ENCODE measurements at regions not wholly inside any gene's neighbourhood (a gene's known extent, or its start where the extent isn't known, plus 50 kb on each side); places are given as distances from the start of the nearest gene placed in this dataset.
"Not testable (repeated sequence)": the region's sequence is repeated elsewhere in the genome, so short reads cannot be mapped to it uniquely, and the experiment has no call there.

DNA sequence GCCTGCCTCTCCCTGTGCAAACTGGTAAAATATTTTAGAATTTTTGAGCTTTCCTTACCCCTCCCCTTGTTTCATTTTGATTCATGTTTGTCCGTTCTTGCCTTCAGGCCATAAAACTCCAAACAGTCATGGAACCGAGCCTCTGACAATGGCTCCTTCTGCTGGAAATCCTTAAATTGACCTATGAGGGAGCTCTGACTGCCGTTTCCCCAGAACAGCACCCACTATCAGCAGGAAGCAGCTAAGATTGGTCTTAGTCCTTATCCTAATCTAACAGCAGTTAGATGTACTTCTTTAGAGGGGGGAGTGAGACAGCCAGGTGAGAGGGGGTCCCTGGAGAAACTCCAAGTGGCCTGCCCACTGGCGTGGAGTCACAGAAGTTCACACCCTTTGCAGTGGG is 106.7 kb downstream of the FAM174A start:
- DNase-seq: no peak

DNA sequence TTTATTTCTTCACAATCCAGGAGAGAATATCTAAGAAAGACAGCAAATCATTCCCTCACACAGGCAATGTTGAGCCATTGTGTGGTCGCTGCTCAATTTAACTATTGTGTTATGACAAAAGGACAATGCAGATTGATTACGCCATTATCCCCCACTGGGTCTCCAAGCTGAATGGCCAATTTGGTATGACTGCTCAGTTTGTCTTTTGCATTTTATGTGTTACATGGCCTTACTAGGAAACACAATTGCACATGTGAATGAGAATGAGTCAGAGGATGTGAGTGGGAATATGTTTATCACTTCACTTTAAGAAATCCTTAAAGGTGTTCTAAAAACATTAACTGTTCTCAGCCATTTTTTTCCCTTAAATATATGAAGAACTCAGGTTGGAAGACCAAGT is 108.3 kb downstream of the FAM174A start:
- no peak for DNase-seq

DNA sequence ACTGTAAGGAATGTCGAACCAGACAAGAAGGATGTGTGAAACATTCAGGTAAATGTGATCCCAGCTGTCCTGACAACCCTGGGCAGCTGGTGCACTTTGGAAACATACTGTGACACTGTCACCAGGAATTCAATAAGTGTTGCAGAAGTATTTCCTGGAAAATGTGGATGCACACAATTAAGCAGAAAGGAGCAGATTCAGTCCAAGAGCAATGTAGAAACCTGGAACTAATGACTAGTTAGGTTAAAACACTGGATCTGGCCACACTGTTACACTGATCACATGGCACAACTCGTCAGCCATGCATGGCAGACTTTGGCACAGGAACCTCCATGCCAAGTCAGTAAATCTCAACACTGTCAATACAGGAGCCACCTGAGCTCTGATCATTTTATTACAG is 109.0 kb downstream of the FAM174A start:
- peak; percentile 17 for DNase-seq

GRCh38 chr5:100644776-100645175 is 109.6 kb downstream of the FAM174A start:
- DNase-seq: no peak

GRCh38 chr5:100646011-100646410 is 110.8 kb downstream of the FAM174A start:
- no peak for DNase-seq

GRCh38 chr5:100646691-100647090 is 111.5 kb downstream of the FAM174A start:
- no peak for DNase-seq

- peak; percentile 86 for DNase-seq
Measured at GRCh38 chr5:100647461-100648230, 112.5 kb downstream of the FAM174A start.

DNA sequence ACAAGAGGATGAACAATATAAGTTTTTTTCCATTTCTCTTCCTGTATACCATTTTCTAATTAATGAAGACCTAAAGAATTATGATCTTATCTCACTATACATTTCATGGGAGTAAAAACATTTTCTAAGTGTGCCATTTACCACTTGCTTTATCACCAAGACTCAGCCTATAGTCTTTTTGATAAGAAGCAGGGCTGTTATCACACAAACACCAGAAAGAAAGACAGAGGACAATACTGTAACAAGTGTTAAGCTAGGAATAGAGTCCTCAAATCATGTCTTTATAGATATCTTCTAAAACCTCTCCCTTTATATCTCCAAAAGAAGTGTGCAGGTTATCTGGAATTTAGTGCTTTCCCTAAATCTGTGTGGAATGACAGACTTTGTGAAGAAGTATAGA is 119.7 kb downstream of the FAM174A start:
- DNase-seq: no peak

DNA sequence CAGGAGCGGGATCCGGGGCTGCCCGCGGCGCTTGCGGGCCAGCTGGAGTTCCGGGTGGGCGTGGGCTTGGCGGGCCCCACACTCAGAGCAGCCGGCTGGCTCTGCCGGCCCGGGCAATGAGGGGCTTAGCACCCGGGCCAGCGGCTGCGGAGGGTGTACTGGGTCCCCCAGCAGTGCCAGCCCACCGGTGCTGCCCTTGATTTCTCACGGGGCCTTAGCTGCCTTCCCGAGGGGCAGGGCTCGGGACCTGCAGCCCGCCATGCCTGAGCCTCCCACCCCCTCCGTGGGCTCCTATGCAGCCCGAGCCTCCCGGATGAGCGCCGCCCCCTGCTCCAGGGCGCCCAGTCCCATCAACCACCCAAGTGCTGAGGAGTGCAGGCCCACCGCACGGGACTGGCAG is 121.6 kb downstream of the FAM174A start:
- not testable (repeated sequence) for DNase-seq

DNA sequence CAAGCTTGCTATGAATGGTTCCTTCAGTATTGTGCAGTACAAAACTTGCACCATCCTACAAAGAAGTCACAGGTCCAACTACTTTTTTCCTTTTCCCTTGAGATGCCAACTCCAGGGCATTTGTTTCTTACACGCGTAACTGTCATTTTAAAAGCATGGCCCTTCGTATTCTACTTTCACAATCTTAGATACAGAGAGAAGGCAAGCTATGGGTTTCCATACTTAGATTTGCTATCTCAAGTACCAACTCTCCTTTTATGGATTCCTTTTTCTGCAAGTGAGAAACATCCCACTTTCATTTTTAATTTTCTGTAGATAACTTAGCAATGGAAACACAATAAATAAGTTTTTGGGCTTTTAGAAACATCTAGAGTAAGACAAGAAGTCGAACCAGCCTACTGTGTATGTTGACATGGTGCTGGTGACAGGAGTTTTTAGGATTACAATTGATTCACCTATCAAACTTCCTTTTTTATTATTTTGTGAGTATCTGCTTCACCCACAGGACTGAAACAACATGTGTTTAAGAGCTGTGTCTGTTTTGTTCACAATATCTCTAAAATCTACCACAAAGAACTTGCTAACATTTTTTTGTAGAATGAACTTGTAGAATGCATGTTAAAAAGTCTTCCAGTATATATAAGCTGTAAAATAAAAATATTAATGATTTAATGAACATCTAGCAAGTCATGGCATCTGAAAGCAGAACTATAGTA is 124.1 kb downstream of the FAM174A start:
- no peak for DNase-seq

- DNase-seq: no peak
Measured at GRCh38 chr5:100664140-100664539, 129.0 kb downstream of the FAM174A start.

DNA sequence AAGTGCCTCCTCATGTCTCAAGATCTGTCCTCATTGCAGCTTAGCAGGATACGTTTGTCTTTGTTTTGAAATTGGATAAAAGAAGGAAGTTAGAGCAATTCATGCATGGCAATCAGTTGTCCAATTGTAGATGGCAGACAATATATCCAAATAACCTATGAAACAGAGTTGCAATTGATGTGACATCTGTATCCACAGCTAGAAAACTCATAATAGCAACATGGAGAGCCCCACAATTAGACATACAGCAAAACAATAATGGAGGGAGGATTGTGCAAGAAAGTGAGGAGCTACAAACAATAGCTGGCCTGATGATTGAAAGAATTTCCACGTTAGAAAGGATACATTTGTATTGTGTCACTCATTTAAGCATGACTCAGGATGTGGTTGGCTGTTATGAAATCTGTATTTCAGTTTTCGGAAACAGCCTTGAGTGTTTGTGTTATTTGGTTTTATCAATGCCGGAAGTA is 132.0 kb downstream of the FAM174A start:
- DNase-seq: no peak

GRCh38 chr5:100668511-100668910 is 133.3 kb downstream of the FAM174A start:
- no peak for DNase-seq

DNA sequence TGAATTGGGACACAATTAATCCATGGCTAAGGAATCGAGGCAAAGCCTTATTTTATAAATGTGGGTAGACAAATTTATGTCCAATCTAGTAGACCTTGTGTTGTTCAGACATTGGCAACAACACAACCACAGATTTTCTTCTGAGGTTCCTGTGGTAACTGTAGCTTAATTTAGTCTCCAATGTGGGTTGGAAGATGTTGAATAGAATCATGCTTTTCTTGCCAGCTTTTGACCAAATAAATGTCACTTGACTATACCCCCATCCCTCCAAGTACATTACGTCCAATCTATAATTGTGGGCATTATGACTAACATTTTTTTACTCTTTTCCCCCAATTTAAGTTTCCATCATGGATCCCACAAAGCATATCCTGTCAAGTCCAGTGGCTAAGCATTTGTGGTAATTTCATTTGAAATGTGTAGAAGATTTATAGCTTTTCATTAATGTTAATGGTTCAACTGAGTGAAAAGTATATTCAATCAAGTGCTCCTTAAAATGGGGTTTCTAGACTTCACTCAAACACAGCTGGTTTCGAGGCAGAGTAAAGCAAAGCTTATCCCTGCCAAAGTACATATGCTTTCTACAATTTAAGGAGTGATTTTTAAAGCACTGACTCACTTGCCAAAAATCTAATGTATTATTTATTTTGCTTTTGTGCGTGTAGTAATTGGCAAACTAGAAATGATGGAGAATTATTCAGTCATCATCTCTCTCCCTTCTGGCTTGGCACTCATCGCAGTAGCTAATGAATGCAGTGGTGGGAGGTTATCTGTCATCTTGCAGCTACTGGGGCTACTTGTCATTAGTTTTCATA is 141.8 kb downstream of the FAM174A start:
- DNase-seq: peak; percentile 18

DNA sequence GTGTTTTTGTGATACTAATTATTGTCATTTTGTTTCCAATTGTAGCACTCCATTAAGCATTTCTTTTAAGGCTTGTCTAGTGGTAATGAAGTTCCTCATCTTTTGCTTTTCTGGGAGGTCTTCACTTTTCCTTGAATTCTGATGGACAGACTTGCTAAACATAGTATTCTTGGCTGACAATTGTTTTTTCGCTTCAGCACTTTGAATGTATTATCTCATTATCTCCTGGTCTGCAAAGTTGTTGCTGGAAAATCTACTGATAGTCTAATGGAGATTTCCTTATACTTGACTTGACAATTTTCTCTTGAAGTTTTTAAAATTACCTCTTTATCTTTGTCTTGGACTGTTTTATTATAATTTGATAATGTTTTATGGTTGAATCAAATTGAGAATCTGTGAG is 147.5 kb downstream of the FAM174A start:
- DNase-seq: no peak

- DNase-seq: no peak
Measured at GRCh38 chr5:100683881-100684280, 148.7 kb downstream of the FAM174A start.

DNA sequence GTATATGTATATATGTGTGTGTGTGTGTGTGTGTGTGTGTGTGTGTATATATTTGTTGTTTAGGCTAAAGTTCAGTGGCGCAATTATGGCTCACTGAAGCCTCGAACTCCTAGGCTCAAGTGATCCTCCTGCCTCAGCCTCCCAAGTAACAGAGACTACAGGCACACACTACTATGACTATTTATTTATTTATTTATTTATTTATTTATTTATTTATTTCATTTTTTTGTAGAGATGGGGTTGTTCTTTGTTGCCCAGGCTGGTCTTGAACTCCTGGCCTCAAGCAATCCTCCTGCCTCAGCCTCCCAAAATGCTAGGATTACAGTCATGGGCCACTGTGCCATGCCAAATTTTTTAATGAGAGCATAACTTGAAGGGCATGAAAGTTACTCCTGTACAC is 149.9 kb downstream of the FAM174A start:
- DNase-seq: not testable (repeated sequence)

- not testable (repeated sequence) for DNase-seq
Measured at GRCh38 chr5:100688834-100689233, 153.7 kb downstream of the FAM174A start.

- DNase-seq: no peak
Measured at GRCh38 chr5:100690036-100690560, 154.9 kb downstream of the FAM174A start.

- DNase-seq: no peak
Measured at GRCh38 chr5:100691085-100691484, 155.9 kb downstream of the FAM174A start.

GRCh38 chr5:100691548-100691947 is 156.4 kb downstream of the FAM174A start:
- no peak for DNase-seq

DNA sequence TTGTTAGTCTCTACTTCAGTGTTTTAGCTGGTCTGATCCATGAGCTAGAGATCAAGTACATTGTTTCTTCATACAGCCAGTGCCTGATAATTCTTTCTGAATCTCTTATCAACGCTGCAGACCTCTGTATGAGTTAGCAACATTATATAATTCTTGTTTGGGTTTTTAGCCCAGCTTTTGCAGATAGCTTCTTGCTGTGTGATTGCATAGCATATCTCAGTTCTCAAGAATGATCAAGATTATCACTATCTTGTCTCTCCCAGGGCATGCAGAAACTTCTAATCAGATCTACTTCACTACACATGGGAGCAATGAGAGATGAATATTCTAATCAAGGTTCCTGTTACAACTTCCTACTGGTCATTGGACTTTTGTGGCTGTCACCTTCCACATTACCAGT is 158.3 kb downstream of the FAM174A start:
- no peak for DNase-seq

Measured in left kidney (tissue), 1 donor.